ENCODE measurements at regions not wholly inside any gene's neighbourhood (a gene's known extent, or its start where the extent isn't known, plus 50 kb on each side); places are given as distances from the start of the nearest gene placed in this dataset.

DNA sequence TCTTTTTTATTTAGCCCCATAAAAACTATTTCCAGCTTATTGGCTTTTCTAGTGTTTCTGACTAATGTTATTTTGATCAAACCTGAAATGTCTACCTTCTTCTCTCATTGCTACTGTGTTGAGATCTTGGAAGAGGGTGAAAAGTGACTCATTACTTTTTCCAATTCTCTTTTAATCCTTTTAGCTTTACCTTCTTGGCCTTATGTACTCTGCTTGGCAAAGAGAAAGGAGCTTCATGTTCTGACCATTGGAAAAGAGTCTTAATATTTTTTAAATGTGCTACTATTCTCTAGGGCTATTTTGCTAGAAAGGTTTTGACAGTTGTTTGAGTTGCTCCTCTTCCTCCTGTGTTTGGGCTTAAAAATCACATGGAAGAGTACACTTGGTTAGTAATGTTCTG lies 97.8 kb upstream of the CHODL start:
- Mint-ChIP-seq H3K27me3 (ENCODE audit: low read depth) (peaks cover 3% of the 10 kb centered on the region), H3K36me3 (ENCODE audit: low read depth) (peaks cover 5% of the 10 kb centered on the region), H3K27ac (peak overlapping the region in 1 of 3 experiments; percentile 9)

DNA sequence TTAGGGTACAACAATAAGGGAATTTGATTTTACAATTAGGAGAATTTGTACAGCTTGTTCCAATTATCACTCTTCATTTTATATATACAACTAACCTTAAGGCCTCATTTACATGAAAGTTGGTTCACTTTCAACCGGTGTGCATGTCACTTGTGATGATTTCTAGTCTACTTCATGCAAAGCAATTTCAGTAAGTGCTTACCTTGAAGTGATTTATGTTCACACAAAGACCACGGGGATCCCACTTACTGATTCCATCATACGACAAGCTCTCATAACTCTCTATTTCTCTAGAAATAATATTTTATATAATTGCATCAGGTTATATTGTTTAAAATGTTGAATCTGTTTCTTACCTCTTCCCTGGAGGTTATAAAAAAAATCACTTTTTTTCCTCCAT lies 100.3 kb upstream of the CHODL start:
- Mint-ChIP-seq H3K4me1 (no peaks in the 10 kb centered on the region), H3K27ac (no peak overlapping the region), H3K36me3 (ENCODE audit: low read depth) (peaks cover 5% of the 10 kb centered on the region), H3K4me3 (no peak overlapping the region), H3K9me3 (peaks cover 6% of the 10 kb centered on the region), H3K27me3 (ENCODE audit: low read depth) (peaks cover 3% of the 10 kb centered on the region)
- TF ChIP-seq, protein P1, sequence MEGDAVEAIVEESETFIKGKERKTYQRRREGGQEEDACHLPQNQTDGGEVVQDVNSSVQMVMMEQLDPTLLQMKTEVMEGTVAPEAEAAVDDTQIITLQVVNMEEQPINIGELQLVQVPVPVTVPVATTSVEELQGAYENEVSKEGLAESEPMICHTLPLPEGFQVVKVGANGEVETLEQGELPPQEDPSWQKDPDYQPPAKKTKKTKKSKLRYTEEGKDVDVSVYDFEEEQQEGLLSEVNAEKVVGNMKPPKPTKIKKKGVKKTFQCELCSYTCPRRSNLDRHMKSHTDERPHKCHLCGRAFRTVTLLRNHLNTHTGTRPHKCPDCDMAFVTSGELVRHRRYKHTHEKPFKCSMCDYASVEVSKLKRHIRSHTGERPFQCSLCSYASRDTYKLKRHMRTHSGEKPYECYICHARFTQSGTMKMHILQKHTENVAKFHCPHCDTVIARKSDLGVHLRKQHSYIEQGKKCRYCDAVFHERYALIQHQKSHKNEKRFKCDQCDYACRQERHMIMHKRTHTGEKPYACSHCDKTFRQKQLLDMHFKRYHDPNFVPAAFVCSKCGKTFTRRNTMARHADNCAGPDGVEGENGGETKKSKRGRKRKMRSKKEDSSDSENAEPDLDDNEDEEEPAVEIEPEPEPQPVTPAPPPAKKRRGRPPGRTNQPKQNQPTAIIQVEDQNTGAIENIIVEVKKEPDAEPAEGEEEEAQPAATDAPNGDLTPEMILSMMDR (IDR thresholded peaks at IDR 0.05; ENCODE audit: unreplicated experiment in 3 of 3), result no peak

More for the DNA sequence above, 97.8 kb upstream of the CHODL start:
- TF ChIP-seq, protein P1 (IDR thresholded peaks at IDR 0.05; ENCODE audit: unreplicated experiment in 3 of 3), result no peak
- H3K4me3 Mint-ChIP-seq, result no peak overlapping the region
- H3K4me1 Mint-ChIP-seq, result no peaks in the 10 kb centered on the region
- peaks cover 6% of the 10 kb centered on the region for H3K9me3 Mint-ChIP-seq

- TF ChIP-seq, protein P1 (IDR thresholded peaks at IDR 0.05; ENCODE audit: unreplicated experiment in 3 of 3), result no peak
- H3K4me1 Mint-ChIP-seq, result peaks cover 9% of the 10 kb centered on the region
- peaks cover 3% of the 10 kb centered on the region for H3K27me3 Mint-ChIP-seq (ENCODE audit: low read depth)
- H3K4me3 Mint-ChIP-seq, result no peak overlapping the region
- no peak overlapping the region for H3K27ac Mint-ChIP-seq
- peaks cover 5% of the 10 kb centered on the region for H3K36me3 Mint-ChIP-seq (ENCODE audit: low read depth)
- H3K9me3 Mint-ChIP-seq, result peaks cover 6% of the 10 kb centered on the region
Observed at GRCh38 chr21:18142655-18143054, 102.0 kb upstream of the CHODL start.

DNA sequence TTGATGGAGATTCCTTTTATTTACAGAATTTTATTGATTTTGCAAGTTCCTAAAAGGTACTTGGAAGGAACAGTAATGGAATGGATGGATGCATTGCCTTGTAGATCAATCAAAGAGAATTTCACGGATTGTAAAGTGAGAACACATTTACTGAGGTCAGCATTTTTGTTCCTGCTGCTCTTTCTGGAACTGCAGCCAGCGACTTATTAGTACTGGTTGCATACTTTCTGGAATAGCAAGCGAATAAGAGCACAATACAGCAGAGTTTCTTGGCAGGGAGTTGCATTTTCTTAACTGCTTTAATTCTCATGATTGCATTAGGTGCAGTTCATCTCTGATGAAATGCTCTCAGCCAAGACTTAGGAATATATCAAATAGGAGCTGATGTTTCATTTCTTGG lies 106.1 kb upstream of the CHODL start:
- TF ChIP-seq, protein P1 (IDR thresholded peaks at IDR 0.05; ENCODE audit: unreplicated experiment in 3 of 3), result no peak
- Mint-ChIP-seq H3K36me3 (ENCODE audit: low read depth) (no peaks in the 10 kb centered on the region), H3K27ac (peak overlapping the region in 2 of 3 experiments; percentile 18), H3K9me3 (no peaks in the 10 kb centered on the region), H3K4me3 (no peak overlapping the region), H3K4me1 (peaks cover 9% of the 10 kb centered on the region), H3K27me3 (ENCODE audit: low read depth) (no peaks in the 10 kb centered on the region)

GRCh38 chr21:18129526-18129925 lies 115.1 kb upstream of the CHODL start:
- Mint-ChIP-seq H3K27me3 (ENCODE audit: low read depth) (no peaks in the 10 kb centered on the region), H3K4me1 (no peaks in the 10 kb centered on the region), H3K9me3 (no peaks in the 10 kb centered on the region), H3K27ac (no peak overlapping the region), H3K4me3 (no peak overlapping the region), H3K36me3 (ENCODE audit: low read depth) (no peaks in the 10 kb centered on the region)
- TF ChIP-seq, protein P1 (IDR thresholded peaks at IDR 0.05; ENCODE audit: unreplicated experiment in 3 of 3), result no peak

GRCh38 chr21:18118566-18118965 lies 126.1 kb upstream of the CHODL start:
- TF ChIP-seq, protein P1 (IDR thresholded peaks at IDR 0.05; ENCODE audit: unreplicated experiment in 3 of 3), result no peak

More at GRCh38 chr21:18118566-18118965, 126.1 kb upstream of the CHODL start:
- no peaks in the 10 kb centered on the region for H3K36me3 Mint-ChIP-seq (ENCODE audit: low read depth)
- no peak overlapping the region for H3K4me3 Mint-ChIP-seq
- no peaks in the 10 kb centered on the region for H3K9me3 Mint-ChIP-seq
- peaks cover 28% of the 10 kb centered on the region for H3K4me1 Mint-ChIP-seq
- H3K27ac Mint-ChIP-seq, result peak overlapping the region; percentile 24 to 68 (median 46)
- H3K27me3 Mint-ChIP-seq (ENCODE audit: low read depth), result no peaks in the 10 kb centered on the region

Measured in nephron (organoid).